KOPT-K1 (cell line): ENCODE measurements at regions not wholly inside any gene's neighbourhood (a gene's known extent, or its start where the extent isn't known, plus 50 kb on each side); places are given as distances from the start of the nearest gene placed in this dataset.
"Not testable (repeated sequence)": the region's sequence is repeated elsewhere in the genome, so short reads cannot be mapped to it uniquely, and the experiment has no call there.

ENCODE experiments used
- H3K27ac ChIP-seq: fragments of 200-600 bp; sonication (generic); 2 replicates; pipeline ENCODE4 v1.5.1; 2016; ENCODE audit warnings: antibody characterized with exemption, mild to moderate bottlenecking, low read depth, low read length; ENCODE audit not compliant: poor library complexity, severe bottlenecking
- H3K36me3 ChIP-seq: fragments of 200-600 bp; sonication (generic); 2 replicates; pipeline ENCODE4 v1.5.1; 2017; ENCODE audit warnings: antibody characterized with exemption, mild to moderate bottlenecking, low read length, moderate library complexity; ENCODE audit not compliant: insufficient read depth
- H3K9me3 ChIP-seq: fragments of 200-600 bp; sonication (generic); 2 replicates; pipeline ENCODE4 v1.5.1; 2017; ENCODE audit warnings: antibody characterized with exemption, low read length, mild to moderate bottlenecking; ENCODE audit not compliant: insufficient read depth, poor library complexity, severe bottlenecking

DNA sequence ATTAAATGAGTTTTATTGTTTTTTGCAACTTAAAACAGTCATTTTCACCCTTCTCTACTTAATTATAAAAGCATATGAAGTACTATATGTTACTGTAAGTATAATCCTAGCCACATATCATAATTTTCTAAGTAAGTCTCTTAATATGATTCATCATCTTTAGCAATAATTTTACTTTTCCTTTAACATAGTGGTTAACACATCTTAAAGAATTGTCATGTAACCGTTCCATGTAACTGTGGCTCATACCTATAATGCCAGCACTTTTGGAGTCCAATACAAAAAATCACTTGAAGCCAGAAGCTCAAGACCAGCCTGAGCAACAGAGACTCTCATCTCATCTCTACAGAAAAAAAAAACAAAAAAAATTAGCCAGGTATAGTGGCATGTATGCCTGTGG lies 260.6 kb upstream of the DUSP10 start:
- H3K9me3 ChIP-seq, result no peaks in the 10 kb centered on the region
- H3K36me3 ChIP-seq, result no peaks in the 10 kb centered on the region
- H3K27ac ChIP-seq, result no peak overlapping the region

DNA sequence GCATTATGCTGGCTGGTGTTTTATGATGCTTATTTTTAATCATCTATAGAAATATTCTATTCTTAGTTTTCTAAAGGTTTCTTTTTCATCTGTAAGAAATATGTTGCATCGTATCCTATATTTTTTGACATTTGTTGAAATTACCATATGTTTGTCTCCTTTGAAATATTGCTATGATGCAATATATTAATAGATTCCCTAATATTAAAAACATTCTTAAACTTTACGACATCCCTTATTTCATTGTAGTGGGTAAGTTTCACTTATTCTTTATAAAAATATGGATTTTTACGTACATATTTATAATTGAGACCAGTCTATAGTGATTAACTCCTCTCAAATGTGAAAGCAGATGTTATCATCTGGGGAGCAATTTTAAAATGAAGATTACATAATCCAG lies 258.2 kb upstream of the DUSP10 start:
- no peaks in the 10 kb centered on the region for H3K9me3 ChIP-seq
- H3K27ac ChIP-seq, result no peak overlapping the region
- H3K36me3 ChIP-seq, result no peaks in the 10 kb centered on the region

DNA sequence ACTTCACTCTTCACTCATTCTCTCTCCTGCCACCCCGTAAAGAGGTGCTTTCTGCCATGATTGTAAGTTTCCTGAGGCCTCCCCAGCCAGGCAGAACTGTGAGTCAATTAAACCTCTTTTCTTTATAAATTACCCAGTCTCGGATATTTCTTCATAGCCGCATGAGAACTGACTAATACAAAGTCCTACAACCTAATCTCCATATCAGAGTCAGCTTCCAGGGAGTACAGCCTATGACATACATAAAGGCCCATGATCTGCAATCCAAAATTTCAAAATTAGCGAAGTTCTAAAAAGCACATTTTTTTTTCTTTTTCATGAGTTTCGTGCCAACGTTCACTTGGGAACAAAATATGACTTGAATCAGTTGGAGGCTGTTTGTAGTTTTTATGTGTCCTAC lies 256.9 kb upstream of the DUSP10 start:
- Histone ChIP-seq H3K27ac (no peak overlapping the region), H3K36me3 (no peaks in the 10 kb centered on the region), H3K9me3 (no peaks in the 10 kb centered on the region)

DNA sequence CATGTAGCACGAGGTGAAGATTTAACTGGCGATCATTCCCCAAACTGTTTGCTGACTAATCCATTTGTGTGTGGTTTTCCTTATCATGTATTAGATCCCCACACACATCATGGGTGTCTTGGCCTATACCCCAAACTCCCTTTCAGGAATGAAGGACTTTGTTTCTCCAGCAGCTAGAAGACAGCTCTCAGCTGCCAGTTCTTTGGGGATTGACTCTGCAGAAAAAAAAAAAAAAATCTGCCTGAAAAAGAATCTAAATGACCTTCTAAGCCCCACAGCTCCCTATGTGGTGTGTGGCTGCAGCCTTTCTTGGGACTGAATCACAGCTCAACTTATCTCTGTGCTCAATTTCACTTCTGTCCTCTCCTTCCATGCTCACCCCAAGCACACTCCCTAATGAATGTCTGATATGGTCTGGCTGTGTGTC lies 256.3 kb upstream of the DUSP10 start:
- Histone ChIP-seq H3K27ac (no peak overlapping the region), H3K9me3 (no peaks in the 10 kb centered on the region), H3K36me3 (no peaks in the 10 kb centered on the region)

DNA sequence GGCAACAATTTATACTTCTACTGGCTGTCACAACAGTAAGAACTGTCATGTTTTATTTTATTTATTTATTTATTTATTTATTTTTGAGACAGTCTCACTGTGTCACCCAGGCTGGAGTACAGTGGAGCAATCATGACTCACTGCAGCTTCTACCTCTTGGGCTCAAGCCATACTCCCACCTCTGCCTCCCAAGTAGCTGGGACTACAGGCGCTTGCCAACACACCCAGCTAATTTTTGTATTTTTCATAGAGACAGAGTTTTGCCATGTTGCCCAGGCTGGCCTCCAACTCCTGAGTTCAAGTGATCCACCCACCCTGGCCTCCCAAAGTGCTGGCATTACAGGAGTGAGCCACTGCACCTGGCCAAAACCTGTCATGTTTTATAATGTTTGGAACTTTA lies 255.1 kb upstream of the DUSP10 start:
- H3K36me3 ChIP-seq, H3K27ac ChIP-seq, H3K9me3 ChIP-seq: not testable (repeated sequence)

DNA sequence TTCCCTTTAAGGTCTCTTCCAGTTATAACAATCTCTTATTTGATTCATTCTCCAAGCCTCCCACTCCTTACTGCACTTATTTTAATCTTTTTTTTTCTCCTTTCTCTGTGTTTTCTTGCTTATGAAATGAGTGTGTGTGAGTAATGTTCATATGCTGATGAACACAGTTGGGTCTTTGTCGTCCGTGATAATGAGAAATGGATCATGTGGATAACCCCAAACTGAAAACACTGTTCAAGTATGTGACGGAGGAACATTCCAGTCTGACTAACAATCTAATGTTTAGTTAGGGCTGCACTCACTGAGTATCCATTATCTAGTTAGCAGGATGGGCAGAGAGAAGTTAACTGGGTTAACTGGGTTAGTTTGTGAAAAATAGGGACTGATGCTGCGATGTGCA lies 253.1 kb upstream of the DUSP10 start:
- H3K9me3 ChIP-seq, result no peaks in the 10 kb centered on the region
- H3K36me3 ChIP-seq, result no peaks in the 10 kb centered on the region
- no peak overlapping the region for H3K27ac ChIP-seq

DNA sequence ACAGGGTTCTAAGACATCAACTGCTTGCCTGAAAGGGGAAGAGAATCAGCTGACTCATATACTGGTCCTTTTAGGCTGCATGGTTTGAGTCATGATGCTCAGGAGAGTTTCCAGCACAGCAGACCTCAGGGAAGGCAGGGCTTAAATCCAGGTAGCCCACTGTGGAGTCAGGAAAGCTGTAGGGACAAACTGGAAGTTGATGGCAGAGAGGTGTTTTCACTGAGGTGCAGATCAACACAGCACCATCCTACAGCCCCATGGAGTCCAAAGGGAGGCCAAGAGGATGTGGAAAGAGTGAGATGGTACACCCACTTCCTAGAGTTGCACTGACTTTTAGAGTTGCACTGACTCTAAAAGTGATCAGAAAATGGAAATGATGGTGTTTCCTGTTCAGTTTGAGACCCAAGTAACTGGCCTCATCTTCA lies 252.4 kb upstream of the DUSP10 start:
- Histone ChIP-seq H3K9me3 (no peaks in the 10 kb centered on the region), H3K36me3 (no peaks in the 10 kb centered on the region), H3K27ac (no peak overlapping the region)

DNA sequence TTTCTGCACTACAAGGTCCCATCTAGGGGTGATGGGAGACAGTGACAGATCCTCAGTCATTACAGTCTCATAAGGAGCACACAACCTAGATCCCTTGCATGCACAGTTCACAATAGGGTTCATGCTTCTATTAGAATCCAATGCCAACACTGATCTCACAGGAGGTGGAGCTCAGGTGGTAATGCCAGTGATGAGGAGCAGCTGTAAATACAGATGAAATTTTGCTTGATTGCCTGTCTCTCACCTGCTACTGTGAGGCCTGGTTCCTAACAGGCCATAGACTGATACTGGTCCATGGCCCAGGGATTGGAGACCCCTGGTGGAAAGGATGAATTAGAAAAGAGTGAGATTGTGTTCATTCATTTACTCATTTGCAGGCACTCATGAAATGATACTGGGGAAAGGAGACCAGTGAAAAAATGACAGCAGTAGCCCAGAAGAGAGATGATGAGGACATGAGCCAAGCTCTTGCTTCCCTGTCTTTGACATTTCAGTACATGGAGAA lies 251.6 kb upstream of the DUSP10 start:
- H3K36me3 ChIP-seq, result no peaks in the 10 kb centered on the region
- H3K9me3 ChIP-seq, result no peaks in the 10 kb centered on the region
- no peak overlapping the region for H3K27ac ChIP-seq

DNA sequence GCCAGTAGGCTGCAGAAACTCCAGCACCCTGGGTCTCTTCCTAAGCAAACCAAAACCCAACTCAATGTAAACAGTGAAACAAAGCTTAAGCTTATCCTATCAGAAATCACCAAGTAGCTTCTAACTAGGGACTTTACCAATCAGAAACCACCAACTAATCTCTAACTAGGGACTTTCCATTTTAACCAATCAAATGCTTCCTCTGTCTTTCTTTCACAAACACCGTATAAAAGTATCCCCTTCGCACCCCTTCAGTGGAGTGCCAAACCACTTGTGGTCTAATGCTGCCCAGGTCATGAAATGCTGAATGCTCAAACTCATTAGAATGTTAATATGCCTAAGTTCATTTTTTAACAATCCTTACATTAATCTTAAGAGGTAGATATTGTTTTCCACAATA lies 250.5 kb upstream of the DUSP10 start:
- no peaks in the 10 kb centered on the region for H3K36me3 ChIP-seq

DNA sequence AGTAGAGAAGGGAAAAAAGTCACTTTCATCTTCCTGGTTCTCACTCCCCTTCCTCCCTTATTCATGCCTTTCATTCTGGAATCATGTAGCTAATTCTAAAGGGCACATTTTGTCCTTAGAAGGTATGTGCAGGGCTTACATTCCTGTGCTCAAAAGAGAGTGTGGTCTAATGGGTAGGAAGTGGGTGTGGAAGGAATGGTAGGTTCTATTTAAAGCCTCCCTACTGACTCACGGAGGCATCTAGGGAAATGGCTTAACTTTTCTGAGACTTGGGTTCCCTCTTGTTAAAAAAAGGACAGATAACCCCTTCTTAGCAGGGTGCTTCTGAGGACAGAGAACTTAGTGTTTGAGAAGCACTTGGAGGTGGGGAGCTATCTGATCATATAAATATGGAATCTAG lies 249.3 kb upstream of the DUSP10 start:
- no peak overlapping the region for H3K27ac ChIP-seq

More for the DNA sequence above, 250.5 kb upstream of the DUSP10 start:
- no peaks in the 10 kb centered on the region for H3K9me3 ChIP-seq
- H3K27ac ChIP-seq, result no peak overlapping the region

DNA sequence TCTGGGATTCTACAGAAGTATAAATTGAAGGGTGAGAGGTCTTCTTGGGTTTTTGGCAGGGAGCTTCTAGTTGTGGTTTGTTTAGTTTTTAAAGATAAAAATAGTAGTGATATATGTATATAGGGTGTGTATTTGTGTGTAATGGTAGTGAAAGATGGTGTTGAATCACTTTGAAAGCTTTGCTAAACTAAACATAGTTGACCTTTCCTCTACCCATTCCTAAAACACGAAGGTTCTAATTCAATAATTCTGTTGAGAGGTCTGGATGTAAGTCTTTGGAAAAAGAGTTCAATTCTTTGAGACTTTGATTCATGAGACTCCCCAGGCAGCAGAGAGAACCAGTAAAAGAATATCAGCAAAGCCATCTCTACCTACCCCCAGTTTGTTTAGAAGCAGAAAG lies 247.9 kb upstream of the DUSP10 start:
- no peaks in the 10 kb centered on the region for H3K36me3 ChIP-seq
- no peak overlapping the region for H3K27ac ChIP-seq
- H3K9me3 ChIP-seq, result no peaks in the 10 kb centered on the region

More for the DNA sequence above, 249.3 kb upstream of the DUSP10 start:
- Histone ChIP-seq H3K36me3 (no peaks in the 10 kb centered on the region), H3K9me3 (no peaks in the 10 kb centered on the region)

DNA sequence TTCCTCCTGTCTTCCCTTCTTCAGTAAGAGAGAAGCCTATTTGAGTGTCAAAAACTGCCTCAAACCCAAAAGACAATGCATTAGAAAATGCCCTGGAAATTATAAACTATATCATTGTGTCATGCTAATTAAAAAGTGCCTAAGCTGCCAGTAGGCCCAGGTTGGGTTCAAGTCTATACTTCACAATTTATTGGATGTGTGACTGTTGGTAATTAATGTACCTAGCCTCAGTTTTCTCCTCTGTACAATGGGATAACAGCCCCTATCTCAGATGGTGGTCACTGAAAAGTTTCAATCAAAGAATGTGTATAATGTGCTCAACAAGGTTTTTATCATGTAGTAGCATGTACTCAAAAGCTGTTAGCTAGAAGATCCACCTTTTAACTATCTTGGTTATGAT lies 246.9 kb upstream of the DUSP10 start:
- H3K36me3 ChIP-seq, result no peaks in the 10 kb centered on the region
- H3K27ac ChIP-seq, result no peak overlapping the region
- H3K9me3 ChIP-seq, result no peaks in the 10 kb centered on the region

DNA sequence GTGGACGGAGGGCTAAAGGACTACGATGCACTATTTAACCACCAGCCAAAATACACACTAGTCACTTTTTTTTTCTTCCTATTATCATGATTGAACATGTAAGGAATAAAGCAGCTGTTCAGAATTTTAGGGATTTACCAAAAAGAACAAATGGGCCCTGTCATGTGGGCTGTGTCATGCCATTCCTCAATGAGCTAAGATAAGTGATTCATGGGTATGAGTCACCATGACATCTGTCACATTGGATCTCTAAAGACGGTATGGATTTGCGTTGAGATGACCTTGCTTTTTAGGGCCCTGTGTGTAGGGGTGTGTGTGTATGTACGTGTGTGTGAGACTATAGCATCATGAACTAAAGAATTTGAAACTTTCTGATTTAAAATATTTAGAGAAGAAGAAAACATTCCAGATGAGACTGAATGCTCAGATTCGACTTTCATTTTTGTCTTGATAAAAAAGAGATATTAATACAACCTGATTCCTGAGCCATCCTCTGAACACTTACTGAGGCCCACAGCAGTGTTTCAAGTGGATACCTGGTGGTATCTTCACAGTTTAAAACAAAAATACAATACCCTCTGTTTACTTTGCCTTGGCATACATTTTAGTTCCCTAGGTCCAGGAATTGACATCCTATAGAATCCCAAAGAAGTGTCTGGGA lies 246.1 kb upstream of the DUSP10 start:
- H3K27ac ChIP-seq, result no peak overlapping the region
- no peaks in the 10 kb centered on the region for H3K36me3 ChIP-seq
- no peaks in the 10 kb centered on the region for H3K9me3 ChIP-seq

DNA sequence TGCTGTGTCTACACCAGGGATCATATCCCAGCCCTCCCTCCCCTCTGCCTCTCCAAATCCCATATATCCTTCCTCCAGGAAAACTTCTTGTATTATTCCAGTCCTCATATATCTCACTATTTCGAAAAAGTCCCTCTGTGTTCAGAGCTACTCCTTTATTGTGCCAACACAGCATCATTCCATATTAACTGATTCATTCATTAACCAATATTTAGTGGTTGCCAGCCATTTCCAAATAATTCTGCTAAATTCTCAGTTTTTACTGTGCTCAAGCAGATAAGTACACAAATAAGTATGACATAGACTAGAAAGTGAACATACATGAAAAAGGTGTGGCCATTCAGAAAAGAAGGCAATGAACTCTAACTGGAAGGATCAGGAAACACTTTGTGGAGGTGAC lies 241.6 kb upstream of the DUSP10 start:
- no peak overlapping the region for H3K27ac ChIP-seq
- H3K36me3 ChIP-seq, result no peaks in the 10 kb centered on the region
- H3K9me3 ChIP-seq, result no peaks in the 10 kb centered on the region

DNA sequence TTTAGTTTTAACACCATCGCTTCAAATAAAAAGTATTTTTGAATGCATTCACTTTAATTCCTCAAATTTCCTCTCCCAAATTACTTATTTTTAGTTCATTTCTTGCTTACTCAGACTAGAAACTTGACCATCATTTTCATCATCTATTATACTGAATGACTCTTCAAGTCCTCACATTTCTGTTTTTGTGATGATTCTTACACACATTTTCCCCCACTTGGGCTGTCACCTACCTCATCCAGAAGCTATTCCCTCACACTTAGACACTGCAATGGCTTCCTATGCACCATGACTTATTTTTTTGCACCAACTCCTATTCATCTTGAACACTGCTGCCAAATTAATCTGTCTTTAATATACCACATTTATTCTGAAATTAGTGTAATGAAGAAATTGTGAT lies 239.6 kb upstream of the DUSP10 start:
- no peaks in the 10 kb centered on the region for H3K9me3 ChIP-seq
- H3K36me3 ChIP-seq, result no peaks in the 10 kb centered on the region
- H3K27ac ChIP-seq, result no peak overlapping the region

DNA sequence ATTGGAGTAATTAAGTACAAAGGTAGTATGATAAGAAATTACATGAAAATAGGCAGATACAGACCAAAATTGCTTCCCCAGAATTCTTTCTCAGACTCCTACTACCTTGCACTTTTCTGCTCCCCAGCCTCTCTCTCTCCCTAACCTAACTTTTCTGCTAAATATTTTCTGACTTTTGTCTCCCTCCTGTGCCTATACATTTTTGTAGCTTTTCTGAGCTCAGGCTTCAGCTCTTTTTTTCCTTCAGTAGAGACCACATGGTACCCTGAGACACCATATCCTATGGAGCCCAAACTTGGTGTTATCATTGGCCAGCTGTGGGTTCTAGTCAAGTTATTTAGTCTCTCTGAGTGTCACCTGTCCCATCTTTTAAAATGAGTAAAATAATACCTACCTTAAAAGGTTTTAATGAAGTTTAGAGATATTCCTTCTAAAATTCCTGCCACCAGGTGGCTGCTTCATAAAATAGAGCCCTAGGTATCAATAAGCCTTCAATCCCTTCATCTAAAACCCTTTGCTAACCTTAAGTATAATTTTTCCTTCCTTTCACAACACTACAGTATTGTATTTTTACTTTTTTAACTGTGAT lies 237.6 kb upstream of the DUSP10 start:
- Histone ChIP-seq H3K36me3 (no peaks in the 10 kb centered on the region), H3K9me3 (no peaks in the 10 kb centered on the region), H3K27ac (no peak overlapping the region)
